ENCODE measurements at regions not wholly inside any gene's neighbourhood (a gene's known extent, or its start where the extent isn't known, plus 50 kb on each side); places are given as distances from the start of the nearest gene placed in this dataset.

DNA sequence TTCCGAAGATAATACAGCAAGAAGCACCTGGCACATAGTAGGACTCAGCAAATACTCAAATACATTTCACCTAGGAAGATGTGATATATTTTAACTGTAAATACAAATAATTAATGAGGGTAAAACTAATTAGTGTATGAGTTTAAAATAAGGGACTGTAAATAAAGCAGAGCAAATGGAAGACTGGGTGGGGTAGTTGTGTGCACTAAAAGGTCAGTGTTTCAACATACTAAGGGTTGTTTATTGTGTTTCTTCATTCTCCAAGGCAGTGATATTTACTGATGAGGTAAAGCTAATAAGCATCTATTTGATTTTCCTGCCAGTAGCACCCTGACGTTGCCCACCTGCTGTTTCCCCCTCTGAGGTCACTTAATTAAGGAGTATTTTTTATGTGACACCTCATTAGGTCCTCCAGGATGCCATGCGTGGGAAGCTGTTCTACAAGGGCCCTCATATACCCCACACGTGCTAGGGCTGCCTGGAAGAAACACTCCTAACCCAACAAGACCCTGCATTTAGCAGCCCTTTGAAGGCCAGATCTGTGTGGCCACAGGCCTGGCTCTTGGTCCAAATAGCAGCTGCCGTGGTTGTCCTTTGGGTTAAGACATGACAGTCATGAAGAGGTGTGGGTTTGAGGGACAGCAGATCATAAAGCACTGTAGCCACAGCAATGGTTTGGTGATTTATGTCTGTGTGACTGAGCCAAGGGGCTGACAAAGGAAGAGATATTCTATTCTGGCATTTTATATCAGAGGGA is 97.5 kb upstream of the RPS23 start:
- CTCF ChIA-PET = interaction anchor here (1.2 to 3.8 kb wide), 2 partner anchors 11 to 14 kb away, joined by 4 to 11 read pairs; no protein-coding TSS in a partner anchor
- POLR2A ChIA-PET = no interaction called here
- no peak for DNase-seq (ENCODE audit: low read depth, low spot score)
- H3K4me3 ChIP-seq (ENCODE audit: low read depth, low read length) = no peak overlapping the region
- TF ChIP-seq, protein P1, sequence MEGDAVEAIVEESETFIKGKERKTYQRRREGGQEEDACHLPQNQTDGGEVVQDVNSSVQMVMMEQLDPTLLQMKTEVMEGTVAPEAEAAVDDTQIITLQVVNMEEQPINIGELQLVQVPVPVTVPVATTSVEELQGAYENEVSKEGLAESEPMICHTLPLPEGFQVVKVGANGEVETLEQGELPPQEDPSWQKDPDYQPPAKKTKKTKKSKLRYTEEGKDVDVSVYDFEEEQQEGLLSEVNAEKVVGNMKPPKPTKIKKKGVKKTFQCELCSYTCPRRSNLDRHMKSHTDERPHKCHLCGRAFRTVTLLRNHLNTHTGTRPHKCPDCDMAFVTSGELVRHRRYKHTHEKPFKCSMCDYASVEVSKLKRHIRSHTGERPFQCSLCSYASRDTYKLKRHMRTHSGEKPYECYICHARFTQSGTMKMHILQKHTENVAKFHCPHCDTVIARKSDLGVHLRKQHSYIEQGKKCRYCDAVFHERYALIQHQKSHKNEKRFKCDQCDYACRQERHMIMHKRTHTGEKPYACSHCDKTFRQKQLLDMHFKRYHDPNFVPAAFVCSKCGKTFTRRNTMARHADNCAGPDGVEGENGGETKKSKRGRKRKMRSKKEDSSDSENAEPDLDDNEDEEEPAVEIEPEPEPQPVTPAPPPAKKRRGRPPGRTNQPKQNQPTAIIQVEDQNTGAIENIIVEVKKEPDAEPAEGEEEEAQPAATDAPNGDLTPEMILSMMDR (IDR thresholded peaks at IDR 0.05; ENCODE audit: insufficient read depth, low read length, missing control alignments) = no peak

GRCh38 chr5:82374637-82375036 is 96.5 kb upstream of the RPS23 start:
- TF ChIP-seq, protein P1 (IDR thresholded peaks at IDR 0.05; ENCODE audit: insufficient read depth, low read length, missing control alignments) = no peak
- ChIA-PET POLR2A (no interaction called here), CTCF (interaction anchor here (3.8 kb wide), 1 partner anchor 10 kb away, joined by 11 read pairs; no protein-coding TSS in a partner anchor)

GRCh38 chr5:82367930-82368329 is 89.8 kb upstream of the RPS23 start:
- ChIA-PET POLR2A (no interaction called here), CTCF (interaction anchor here (1.6 to 2.0 kb wide), 2 partner anchors 10 to 56 kb away, joined by 6 to 9 read pairs; no protein-coding TSS in a partner anchor)
- TF ChIP-seq, protein P1 (IDR thresholded peaks at IDR 0.05; ENCODE audit: insufficient read depth, low read length, missing control alignments) = no peak
- H3K4me3 ChIP-seq (ENCODE audit: low read depth, low read length) = no peak overlapping the region
- no peak for DNase-seq (ENCODE audit: low read depth, low spot score)

More at GRCh38 chr5:82374637-82375036, 96.5 kb upstream of the RPS23 start:
- no peak for DNase-seq (ENCODE audit: low read depth, low spot score)
- H3K4me3 ChIP-seq (ENCODE audit: low read depth, low read length) = no peak overlapping the region

GRCh38 chr5:82365744-82366228 is 87.6 kb upstream of the RPS23 start:
- no peak for DNase-seq (ENCODE audit: low read depth, low spot score)
- CTCF ChIA-PET = interaction anchor here (1.0 to 9.6 kb wide), 13 partner anchors 8 to 276 kb away, joined by 3 to 91 read pairs (median 8); no protein-coding TSS in a partner anchor
- POLR2A ChIA-PET = no interaction called here
- no peak overlapping the region for H3K4me3 ChIP-seq (ENCODE audit: low read depth, low read length)
- TF ChIP-seq, protein P1 (IDR thresholded peaks at IDR 0.05; ENCODE audit: insufficient read depth, low read length, missing control alignments) = no peak

GRCh38 chr5:82365026-82365425 is 86.9 kb upstream of the RPS23 start:
- ChIA-PET CTCF (interaction anchor here (1.0 to 9.6 kb wide), 21 partner anchors 10 to 1200 kb away, joined by 3 to 91 read pairs (median 5); no protein-coding TSS in a partner anchor), POLR2A (no interaction called here)
- no peak for DNase-seq (ENCODE audit: low read depth, low spot score)
- TF ChIP-seq, protein P1 (IDR thresholded peaks at IDR 0.05; ENCODE audit: insufficient read depth, low read length, missing control alignments) = no peak
- no peak overlapping the region for H3K4me3 ChIP-seq (ENCODE audit: low read depth, low read length)

- POLR2A ChIA-PET = no interaction called here
- TF ChIP-seq, protein P1 (IDR thresholded peaks at IDR 0.05; ENCODE audit: insufficient read depth, low read length, missing control alignments) = peak; percentile 59
- CTCF ChIA-PET = interaction anchor here (0.6 to 9.6 kb wide), 20 partner anchors 11 to 1200 kb away, joined by 3 to 91 read pairs (median 5); no protein-coding TSS in a partner anchor
- peak; percentile 34 for DNase-seq (ENCODE audit: low read depth, low spot score)
- H3K4me3 ChIP-seq (ENCODE audit: low read depth, low read length) = no peak overlapping the region
Measured at GRCh38 chr5:82364497-82364896, 86.3 kb upstream of the RPS23 start.
